Left kidney (tissue), 1 donor: ENCODE measurements at regions not wholly inside any gene's neighbourhood (a gene's known extent, or its start where the extent isn't known, plus 50 kb on each side); places are given as distances from the start of the nearest gene placed in this dataset.
"Not testable (repeated sequence)": the region's sequence is repeated elsewhere in the genome, so short reads cannot be mapped to it uniquely, and the experiment has no call there.

Source experiments
- DNase-seq: peaks from one replicate; pipeline ENCODE4 v3.0.0-alpha.2; 2013

- DNase-seq = no peak
These were observed 2344.7 kb upstream of the ACO1 start for GRCh38 chr9:30039712-30040111.

GRCh38 chr9:30048396-30048795 lies 2336.0 kb upstream of the ACO1 start:
- DNase-seq = no peak

- DNase-seq = no peak
These were observed 2326.0 kb upstream of the ACO1 start for GRCh38 chr9:30058463-30058862.

- no peak for DNase-seq
These were observed 2323.5 kb upstream of the ACO1 start for GRCh38 chr9:30060976-30061375.

GRCh38 chr9:30065888-30066287 lies 2318.6 kb upstream of the ACO1 start:
- DNase-seq = no peak

- not testable (repeated sequence) for DNase-seq
These were observed 2315.2 kb upstream of the ACO1 start for GRCh38 chr9:30069236-30069635.

GRCh38 chr9:30075022-30075421 lies 2309.4 kb upstream of the ACO1 start:
- DNase-seq = no peak

- DNase-seq = no peak
These were observed 2308.8 kb upstream of the ACO1 start for GRCh38 chr9:30075451-30076199.

GRCh38 chr9:30078195-30078594 lies 2306.2 kb upstream of the ACO1 start:
- DNase-seq = no peak

GRCh38 chr9:30089428-30089827 lies 2295.0 kb upstream of the ACO1 start:
- DNase-seq = no peak

- DNase-seq = no peak
These were observed 2280.6 kb upstream of the ACO1 start for GRCh38 chr9:30103647-30104394.

GRCh38 chr9:30107134-30107533 lies 2277.3 kb upstream of the ACO1 start:
- not testable (repeated sequence) for DNase-seq

GRCh38 chr9:30116673-30117217 lies 2267.7 kb upstream of the ACO1 start:
- no peak for DNase-seq

- DNase-seq = no peak
These were observed 2263.8 kb upstream of the ACO1 start for GRCh38 chr9:30120666-30121065.

GRCh38 chr9:30121611-30122010 lies 2262.8 kb upstream of the ACO1 start:
- no peak for DNase-seq

- no peak for DNase-seq
These were observed 2258.6 kb upstream of the ACO1 start for GRCh38 chr9:30125881-30126280.

- no peak for DNase-seq
These were observed 2257.1 kb upstream of the ACO1 start for GRCh38 chr9:30127371-30127770.

- no peak for DNase-seq
These were observed 2244.0 kb upstream of the ACO1 start for GRCh38 chr9:30140407-30140806.

- DNase-seq = no peak
These were observed 2223.9 kb upstream of the ACO1 start for GRCh38 chr9:30160570-30160969.

GRCh38 chr9:30172206-30172605 lies 2212.2 kb upstream of the ACO1 start:
- DNase-seq = no peak

- DNase-seq = no peak
These were observed 2205.8 kb upstream of the ACO1 start for GRCh38 chr9:30178610-30179009.

- no peak for DNase-seq
These were observed 2191.0 kb upstream of the ACO1 start for GRCh38 chr9:30193421-30193820.

- DNase-seq = no peak
These were observed 2187.5 kb upstream of the ACO1 start for GRCh38 chr9:30196941-30197340.
